Dendritic cell treated with granulocyte-macrophage colony-stimulating factor and Interleukin-4, amounts not matched to agents 40 ng/mL and 50 ng/mL, for 4 days (primary cell): ENCODE measurements at regions not wholly inside any gene's neighbourhood (a gene's known extent, or its start where the extent isn't known, plus 50 kb on each side); places are given as distances from the start of the nearest gene placed in this dataset.
A peak's percentile ranks its signal among the peaks of the same experiment; 100 is the strongest.

ENCODE experiments used
- H3K27ac Mint-ChIP-seq: one replicate; pipeline ENCODE4 v1.8.0; 2022; ENCODE audit warnings: mild to moderate bottlenecking, mixed read lengths
- H3K27me3 Mint-ChIP-seq: one replicate; pipeline ENCODE4 v1.8.0; 2022; ENCODE audit warnings: mild to moderate bottlenecking, mixed read lengths
- H3K36me3 Mint-ChIP-seq: one replicate; pipeline ENCODE4 v1.8.0; 2022; ENCODE audit warnings: low read depth, mixed read lengths
- H3K4me1 Mint-ChIP-seq: one replicate; pipeline ENCODE4 v1.8.0; 2022; ENCODE audit warnings: low read depth, mixed read lengths
- H3K4me3 Mint-ChIP-seq: one replicate; pipeline ENCODE4 v1.8.0; 2022; ENCODE audit warnings: mild to moderate bottlenecking, moderate library complexity, mixed read lengths
- H3K9me3 Mint-ChIP-seq: one replicate; pipeline ENCODE4 v1.8.0; 2022; ENCODE audit warnings: mixed read lengths
- intact Hi-C: fragments of 100-400 bp; cut with micrococcal nuclease; formaldehyde crosslinking; loops from one replicate; pipeline ENCODE4 v1.15.0; 2022

DNA sequence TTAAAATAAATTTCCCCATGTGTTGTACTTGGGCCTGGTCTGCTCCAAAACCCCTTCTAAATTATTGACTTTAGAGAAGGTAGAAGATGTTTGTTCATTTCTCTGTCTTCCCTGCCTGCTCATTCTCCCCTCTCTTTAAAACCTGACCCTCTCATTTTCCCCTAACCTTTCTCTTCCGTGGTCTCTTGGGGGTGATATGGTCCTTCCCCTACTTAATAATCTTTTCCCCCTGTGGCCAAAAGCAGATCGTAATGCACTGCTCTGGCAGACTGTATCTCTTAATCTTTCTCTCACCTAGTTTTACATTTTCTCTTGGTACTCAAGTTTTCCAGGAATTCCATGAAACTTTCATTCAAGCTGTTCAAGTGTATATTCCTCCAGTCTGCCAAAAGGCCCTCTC is 301.7 kb downstream of the TTLL7 start:
- intact Hi-C loops: no loop called here
- Mint-ChIP-seq H3K9me3 (no peaks in the 10 kb centered on the region), H3K27me3 (peaks cover 14% of the 10 kb centered on the region), H3K36me3 (no peaks in the 10 kb centered on the region), H3K27ac (no peak overlapping the region), H3K4me1 (peaks cover 6% of the 10 kb centered on the region), H3K4me3 (no peak overlapping the region)

DNA sequence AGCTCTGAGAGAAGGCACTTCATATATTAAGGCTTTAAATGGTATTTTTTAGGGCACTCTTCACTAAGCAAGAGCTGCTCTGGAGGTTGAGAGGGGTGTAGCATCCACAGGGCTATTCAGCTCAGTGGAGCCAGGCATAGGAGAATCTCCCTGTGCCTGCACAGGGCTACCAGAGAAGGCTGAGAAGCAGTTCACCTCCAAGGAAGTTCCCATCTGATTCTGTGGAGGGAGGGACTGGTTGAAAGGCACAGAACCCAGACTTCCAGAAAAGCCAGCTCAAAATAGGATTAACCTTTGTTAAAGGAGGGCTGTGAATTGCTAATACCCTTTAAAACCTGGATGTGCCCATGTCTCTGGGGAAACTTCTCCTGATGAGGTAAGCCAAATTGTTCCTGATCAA is 304.5 kb downstream of the TTLL7 start:
- H3K9me3 Mint-ChIP-seq: peaks cover 1% of the 10 kb centered on the region
- intact Hi-C loops: no loop called here
- H3K4me3 Mint-ChIP-seq: no peak overlapping the region
- peaks cover 20% of the 10 kb centered on the region for H3K27me3 Mint-ChIP-seq
- no peak overlapping the region for H3K27ac Mint-ChIP-seq
- no peaks in the 10 kb centered on the region for H3K36me3 Mint-ChIP-seq
- peaks cover 6% of the 10 kb centered on the region for H3K4me1 Mint-ChIP-seq

- Mint-ChIP-seq H3K27me3 (peaks cover 20% of the 10 kb centered on the region), H3K4me3 (no peak overlapping the region), H3K36me3 (no peaks in the 10 kb centered on the region), H3K4me1 (peaks cover 6% of the 10 kb centered on the region), H3K27ac (no peak overlapping the region), H3K9me3 (peaks cover 10% of the 10 kb centered on the region)
- intact Hi-C loops: no loop called here
Measured at GRCh38 chr1:83693427-83694126, 305.4 kb downstream of the TTLL7 start.

- Mint-ChIP-seq H3K9me3 (peaks cover 18% of the 10 kb centered on the region), H3K27ac (no peak overlapping the region), H3K4me1 (peaks cover 6% of the 10 kb centered on the region), H3K27me3 (peaks cover 20% of the 10 kb centered on the region), H3K36me3 (no peaks in the 10 kb centered on the region), H3K4me3 (peak overlapping the region; percentile 14)
- intact Hi-C loops: no loop called here
Measured at GRCh38 chr1:83692524-83693381, 306.2 kb downstream of the TTLL7 start.

DNA sequence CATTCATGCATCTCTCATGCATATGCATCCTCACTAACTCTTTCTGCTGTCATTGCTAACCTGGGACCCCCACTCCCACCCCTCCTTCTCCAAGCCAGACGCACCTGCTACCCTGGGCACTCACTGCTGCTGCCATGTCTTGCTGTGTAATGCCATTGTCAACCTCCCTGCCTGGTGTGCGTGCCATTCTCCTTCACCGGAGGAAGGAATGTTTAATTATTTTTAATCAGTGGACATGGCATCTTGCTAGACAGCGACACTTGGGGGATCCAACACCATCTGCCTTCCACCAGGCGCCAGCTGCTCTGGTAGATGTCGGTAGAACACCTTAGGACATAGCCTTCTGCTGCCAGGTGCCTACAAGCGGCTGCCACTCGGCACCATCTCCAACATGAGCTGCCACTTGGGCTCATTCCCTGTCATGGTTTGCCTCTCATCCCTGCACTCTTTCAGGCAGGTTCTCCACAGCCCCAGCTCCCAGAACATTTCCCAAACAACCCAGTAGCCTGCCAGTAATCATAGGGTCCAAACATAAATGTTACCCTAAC is 306.9 kb downstream of the TTLL7 start:
- Mint-ChIP-seq H3K27me3 (peaks cover 20% of the 10 kb centered on the region), H3K4me1 (peaks cover 6% of the 10 kb centered on the region), H3K9me3 (peaks cover 21% of the 10 kb centered on the region), H3K36me3 (no peaks in the 10 kb centered on the region), H3K27ac (no peak overlapping the region), H3K4me3 (no peak overlapping the region)
- intact Hi-C loops: no loop called here

DNA sequence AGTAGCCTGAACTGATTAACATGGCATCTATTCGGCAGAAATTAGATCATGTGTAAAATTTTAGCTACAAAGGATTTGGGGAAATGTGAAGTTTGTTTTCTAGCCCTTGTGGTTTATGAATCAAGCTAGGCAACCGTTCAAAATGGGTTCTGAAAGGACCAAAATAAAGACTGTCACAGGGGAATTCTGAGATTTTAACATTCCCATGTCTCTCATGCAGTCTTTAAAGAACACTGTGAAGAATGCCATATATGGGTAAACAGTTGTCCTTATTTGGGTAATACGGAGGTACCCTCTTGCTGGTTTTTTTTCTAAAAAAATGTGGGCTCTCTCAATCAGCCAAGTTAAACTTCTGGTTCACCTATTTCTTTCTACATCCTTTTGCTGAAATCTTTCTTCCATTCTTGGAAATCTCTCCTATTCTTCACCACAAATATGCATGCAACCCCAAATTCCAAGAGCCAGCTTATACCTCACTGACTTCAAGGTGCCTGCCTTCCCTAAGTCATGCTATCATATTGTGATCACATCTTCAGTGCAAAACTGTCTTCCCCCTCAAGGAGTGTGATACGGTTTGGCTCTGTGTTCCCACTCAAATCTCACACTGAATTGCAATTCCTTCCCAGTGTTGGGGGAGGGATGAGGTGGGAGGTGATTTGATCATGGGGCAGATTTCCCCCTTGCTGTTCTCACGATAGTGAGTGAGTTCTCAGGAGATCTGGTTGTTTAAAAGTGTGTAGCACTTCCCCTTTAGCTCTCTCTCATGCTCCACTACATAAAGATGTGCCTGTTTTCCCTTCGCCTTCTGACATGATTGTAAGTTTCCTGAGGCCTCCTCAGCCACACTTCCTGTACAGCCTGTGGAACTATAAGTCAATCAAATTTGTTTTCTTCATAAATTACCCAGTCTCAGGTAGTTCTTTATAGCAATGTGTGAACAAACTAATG is 308.7 kb downstream of the TTLL7 start:
- peaks cover 21% of the 10 kb centered on the region for H3K9me3 Mint-ChIP-seq
- intact Hi-C loops: no loop called here
- H3K4me3 Mint-ChIP-seq: no peak overlapping the region
- H3K27ac Mint-ChIP-seq: no peak overlapping the region
- H3K4me1 Mint-ChIP-seq: peaks cover 6% of the 10 kb centered on the region
- H3K27me3 Mint-ChIP-seq: peaks cover 20% of the 10 kb centered on the region
- no peaks in the 10 kb centered on the region for H3K36me3 Mint-ChIP-seq

- no peaks in the 10 kb centered on the region for H3K36me3 Mint-ChIP-seq
- H3K27me3 Mint-ChIP-seq: no peaks in the 10 kb centered on the region
- no peaks in the 10 kb centered on the region for H3K4me1 Mint-ChIP-seq
- no peak overlapping the region for H3K4me3 Mint-ChIP-seq
- intact Hi-C loops: no loop called here
- no peak overlapping the region for H3K27ac Mint-ChIP-seq
- H3K9me3 Mint-ChIP-seq: no peaks in the 10 kb centered on the region
Measured at GRCh38 chr1:83682132-83682531, 316.8 kb downstream of the TTLL7 start.

GRCh38 chr1:83676106-83676505 is 322.8 kb downstream of the TTLL7 start:
- Mint-ChIP-seq H3K4me3 (no peak overlapping the region), H3K36me3 (no peaks in the 10 kb centered on the region), H3K4me1 (no peaks in the 10 kb centered on the region), H3K9me3 (no peaks in the 10 kb centered on the region), H3K27me3 (no peaks in the 10 kb centered on the region), H3K27ac (no peak overlapping the region)
- intact Hi-C loops: no loop called here

DNA sequence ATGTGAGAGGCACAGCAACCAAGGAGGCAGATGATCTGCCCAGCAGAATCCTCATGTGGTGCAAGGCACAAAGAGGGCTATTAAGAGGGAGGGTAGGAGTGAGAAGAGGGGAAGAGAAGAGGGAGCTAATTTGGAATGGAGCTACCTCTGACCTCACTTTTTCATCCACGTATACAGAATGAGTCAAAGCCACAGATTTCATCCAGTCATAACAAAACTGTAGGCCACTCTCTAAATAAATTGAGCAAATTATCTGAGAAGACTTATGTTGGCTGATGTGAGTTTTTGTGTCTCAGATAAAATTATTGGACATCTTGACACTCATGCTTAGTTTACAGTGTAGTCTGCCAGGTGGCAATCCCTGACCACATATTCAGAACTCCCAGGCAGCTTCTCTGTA is 325.6 kb downstream of the TTLL7 start:
- no peak overlapping the region for H3K4me3 Mint-ChIP-seq

GRCh38 chr1:83671586-83671985 is 327.3 kb downstream of the TTLL7 start:
- intact Hi-C loops: no loop called here
- Mint-ChIP-seq H3K9me3 (peaks cover 18% of the 10 kb centered on the region), H3K27ac (no peak overlapping the region), H3K36me3 (no peaks in the 10 kb centered on the region), H3K4me3 (no peak overlapping the region), H3K27me3 (no peaks in the 10 kb centered on the region), H3K4me1 (no peaks in the 10 kb centered on the region)

More for the DNA sequence above, 325.6 kb downstream of the TTLL7 start:
- Mint-ChIP-seq H3K27ac (no peak overlapping the region), H3K36me3 (no peaks in the 10 kb centered on the region), H3K27me3 (no peaks in the 10 kb centered on the region), H3K4me1 (no peaks in the 10 kb centered on the region), H3K9me3 (peaks cover 10% of the 10 kb centered on the region)
- intact Hi-C loops: no loop called here

GRCh38 chr1:83670909-83671565 is 327.9 kb downstream of the TTLL7 start:
- peaks cover 18% of the 10 kb centered on the region for H3K9me3 Mint-ChIP-seq
- no peak overlapping the region for H3K4me3 Mint-ChIP-seq
- H3K36me3 Mint-ChIP-seq: no peaks in the 10 kb centered on the region
- H3K4me1 Mint-ChIP-seq: no peaks in the 10 kb centered on the region
- H3K27me3 Mint-ChIP-seq: no peaks in the 10 kb centered on the region
- intact Hi-C loops: no loop called here
- H3K27ac Mint-ChIP-seq: no peak overlapping the region

GRCh38 chr1:83641796-83642443 is 357.0 kb downstream of the TTLL7 start:
- Mint-ChIP-seq H3K9me3 (peaks cover 28% of the 10 kb centered on the region), H3K27me3 (no peaks in the 10 kb centered on the region), H3K4me3 (no peak overlapping the region), H3K4me1 (no peaks in the 10 kb centered on the region), H3K36me3 (no peaks in the 10 kb centered on the region), H3K27ac (no peak overlapping the region)
- intact Hi-C loops: no loop called here

- Mint-ChIP-seq H3K27me3 (no peaks in the 10 kb centered on the region), H3K9me3 (peaks cover 26% of the 10 kb centered on the region), H3K4me1 (no peaks in the 10 kb centered on the region), H3K27ac (no peak overlapping the region), H3K4me3 (no peak overlapping the region), H3K36me3 (no peaks in the 10 kb centered on the region)
- intact Hi-C loops: no loop called here
Measured at GRCh38 chr1:83641206-83641658, 357.7 kb downstream of the TTLL7 start.
